NOMO-1 treated with dmso at 0.1 percent for 144 hours (cell line): ENCODE measurements at regions not wholly inside any gene's neighbourhood (a gene's known extent, or its start where the extent isn't known, plus 50 kb on each side); places are given as distances from the start of the nearest gene placed in this dataset.

Experiments
- DNase-seq: peaks from one replicate; lab custom pipeline; 2025; ENCODE audit not compliant: unreplicated experiment; lab: John Stamatoyannopoulos, UW

GRCh38 chr1:177848577-177848976 is 121.3 kb downstream of the SEC16B start:
- DNase-seq = no peak

GRCh38 chr1:177847843-177848242 is 122.0 kb downstream of the SEC16B start:
- no peak for DNase-seq

- no peak for DNase-seq
These were observed 130.9 kb downstream of the SEC16B start for GRCh38 chr1:177838907-177839485.

- no peak for DNase-seq
These were observed 136.2 kb downstream of the SEC16B start for GRCh38 chr1:177833631-177834030.

GRCh38 chr1:177830531-177831135 is 139.2 kb downstream of the SEC16B start:
- DNase-seq = no peak

GRCh38 chr1:177825276-177825901 is 144.5 kb downstream of the SEC16B start:
- no peak for DNase-seq

- no peak for DNase-seq
These were observed 145.3 kb downstream of the SEC16B start for GRCh38 chr1:177824508-177824982.

- no peak for DNase-seq
These were observed 149.6 kb downstream of the SEC16B start for GRCh38 chr1:177820213-177820612.

- no peak for DNase-seq
These were observed 151.7 kb downstream of the SEC16B start for GRCh38 chr1:177817937-177818875.

GRCh38 chr1:177812650-177813049 is 157.2 kb downstream of the SEC16B start:
- no peak for DNase-seq

- no peak for DNase-seq
These were observed 157.7 kb downstream of the SEC16B start for GRCh38 chr1:177812144-177812543.

- no peak for DNase-seq
These were observed 158.4 kb downstream of the SEC16B start for GRCh38 chr1:177811429-177811828.

- DNase-seq = no peak
These were observed 160.0 kb downstream of the SEC16B start for GRCh38 chr1:177809819-177810218.

GRCh38 chr1:177802304-177802703 is 167.6 kb downstream of the SEC16B start:
- no peak for DNase-seq

- DNase-seq = no peak
These were observed 168.1 kb downstream of the SEC16B start for GRCh38 chr1:177801790-177802189.

- DNase-seq = no peak
These were observed 169.3 kb downstream of the SEC16B start for GRCh38 chr1:177800400-177801088.

GRCh38 chr1:177799746-177800145 is 170.1 kb downstream of the SEC16B start:
- DNase-seq = no peak

GRCh38 chr1:177798614-177799013 is 171.2 kb downstream of the SEC16B start:
- DNase-seq = no peak

GRCh38 chr1:177796561-177796960 is 173.3 kb downstream of the SEC16B start:
- DNase-seq = no peak

GRCh38 chr1:177794376-177794991 is 175.4 kb downstream of the SEC16B start:
- DNase-seq = no peak
